GM12801 (cell line): ENCODE measurements at regions not wholly inside any gene's neighbourhood (a gene's known extent, or its start where the extent isn't known, plus 50 kb on each side); places are given as distances from the start of the nearest gene placed in this dataset.

ENCODE experiments used
- CTCF ChIP-seq: IDR thresholded peaks from one replicate; pipeline ENCODE4 v1.5.1; 2011; ENCODE audit warnings: control low read depth; ENCODE audit not compliant: insufficient read length; ENCODE audit errors: extremely low read depth

DNA sequence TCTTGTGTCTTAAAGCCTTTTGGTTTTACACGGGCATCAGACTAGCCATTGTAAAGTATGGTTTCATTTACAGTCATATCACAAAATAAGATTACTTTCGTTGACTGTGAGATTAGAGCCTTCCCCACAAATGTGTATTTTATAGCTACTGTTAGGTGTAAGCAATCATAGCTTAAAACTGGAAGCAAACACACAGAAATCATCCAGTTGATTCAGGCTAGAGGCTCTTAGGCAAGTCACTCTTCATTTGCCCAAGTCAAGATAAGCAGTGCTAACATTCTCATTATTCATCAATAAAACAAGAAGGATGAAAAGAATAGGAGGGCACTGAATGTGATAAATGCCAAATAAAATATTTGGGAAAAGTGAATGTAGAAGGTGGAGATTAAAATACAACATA lies 448.7 kb upstream of the FAM241A start:
- TF ChIP-seq CTCF = no peak

DNA sequence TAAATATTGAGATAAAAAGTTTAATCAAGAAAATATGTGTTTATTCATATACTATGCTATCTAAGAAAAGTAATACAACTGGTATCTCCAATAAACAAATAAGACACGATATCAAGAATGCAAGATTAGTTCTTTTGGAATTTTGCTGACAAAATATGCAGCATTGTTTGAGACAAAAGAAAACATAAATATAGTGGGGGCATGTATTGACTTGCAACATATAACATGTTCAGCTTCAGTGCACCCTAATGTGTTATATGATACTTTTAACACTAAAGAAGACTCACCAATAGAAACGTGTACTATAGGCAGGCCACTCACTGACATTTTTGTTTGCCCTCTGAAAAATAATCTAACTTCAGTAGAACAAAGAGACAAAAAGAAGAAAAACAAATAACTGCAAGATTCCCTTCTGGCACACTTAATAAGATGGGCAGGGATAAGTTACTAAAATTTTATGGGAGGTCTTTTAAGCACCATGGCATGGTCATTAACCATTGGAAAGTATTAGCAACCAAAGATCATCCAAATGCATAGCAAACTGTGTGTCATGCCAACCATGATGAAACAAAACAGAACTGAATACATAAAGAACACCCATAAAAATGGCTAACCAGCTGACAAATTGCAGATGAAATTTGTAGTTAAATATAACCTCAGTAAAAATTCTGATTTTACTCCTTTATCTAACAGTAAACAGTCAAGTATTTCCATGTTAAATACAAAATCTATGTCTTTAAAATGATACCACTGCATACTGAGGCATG lies 447.9 kb upstream of the FAM241A start:
- no peak for TF ChIP-seq CTCF

DNA sequence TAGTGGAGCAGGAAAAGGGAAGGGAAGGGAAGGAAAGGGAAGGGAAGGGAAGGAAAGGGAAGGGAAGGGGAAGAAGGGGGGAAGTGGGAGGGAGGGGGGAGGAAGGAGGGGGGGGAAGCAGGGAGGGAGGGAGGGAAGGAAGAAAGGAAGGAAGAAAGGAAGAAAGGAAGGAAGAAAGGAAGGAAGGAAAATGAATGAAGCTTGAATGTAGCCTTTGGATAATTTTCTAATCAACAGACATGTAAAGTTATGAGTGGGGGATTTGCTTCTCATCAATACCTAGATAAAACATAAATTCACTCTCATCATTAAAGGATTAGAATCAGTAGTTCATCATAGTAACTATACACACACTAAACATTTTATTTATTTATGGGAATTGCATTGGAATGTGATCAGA lies 446.9 kb upstream of the FAM241A start:
- TF ChIP-seq CTCF = no peak

- TF ChIP-seq CTCF = no peak
Observed at GRCh38 chr4:111699165-111699564, 446.1 kb upstream of the FAM241A start.

DNA sequence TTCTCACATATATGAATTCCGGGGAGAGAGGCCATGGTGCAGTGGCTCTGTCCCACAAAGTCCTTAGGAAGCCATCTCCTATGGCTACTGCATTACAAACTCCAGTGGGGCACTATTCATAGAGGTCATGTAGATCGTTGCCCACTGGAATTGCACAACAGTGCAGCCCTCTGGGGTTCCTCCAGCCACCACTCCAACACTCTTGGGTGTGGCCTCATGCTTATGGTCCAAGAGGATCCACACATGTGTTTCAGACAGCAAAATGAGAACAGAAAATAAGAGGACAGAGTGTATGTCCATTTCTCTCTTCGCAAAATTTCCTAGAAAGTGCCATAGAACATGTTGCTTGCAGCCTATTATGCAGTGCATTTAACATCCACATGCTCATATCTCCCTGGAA lies 444.2 kb upstream of the FAM241A start:
- no peak for TF ChIP-seq CTCF

GRCh38 chr4:111707491-111707890 lies 437.8 kb upstream of the FAM241A start:
- TF ChIP-seq CTCF = no peak

DNA sequence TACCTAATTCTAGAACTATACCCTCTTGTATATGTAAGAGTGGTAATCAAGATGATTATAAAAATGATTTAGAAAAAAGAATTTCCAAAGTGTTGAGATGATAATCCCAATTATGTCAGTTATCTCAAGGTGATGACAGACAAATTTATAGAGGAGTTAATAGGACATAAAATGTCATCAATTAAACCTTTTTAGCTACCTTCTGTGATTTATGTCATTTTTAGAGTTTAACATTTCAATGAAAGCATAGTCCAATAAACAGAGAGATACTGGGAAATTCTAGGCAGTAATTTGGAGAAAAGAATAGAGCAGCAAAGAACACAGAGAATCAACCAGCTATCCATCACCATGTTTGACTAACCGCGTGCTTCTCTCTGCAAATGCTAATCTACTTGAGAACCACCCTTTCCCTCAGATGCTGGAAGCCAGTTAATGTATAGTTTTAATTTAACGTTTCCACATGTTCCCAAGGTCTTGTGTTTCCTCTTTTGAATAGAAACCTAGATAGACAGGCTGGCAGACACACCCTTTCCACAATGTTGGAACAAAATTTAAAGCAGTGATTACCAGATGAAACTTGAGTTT lies 433.1 kb upstream of the FAM241A start:
- no peak for TF ChIP-seq CTCF
